SIG-M5 (cell line): ENCODE measurements at regions not wholly inside any gene's neighbourhood (a gene's known extent, or its start where the extent isn't known, plus 50 kb on each side); places are given as distances from the start of the nearest gene placed in this dataset.
"Not testable (repeated sequence)": the region's sequence is repeated elsewhere in the genome, so short reads cannot be mapped to it uniquely, and the experiment has no call there.

ENCODE experiments used
- DNase-seq: peaks from one replicate; lab custom pipeline; 2025; lab: John Stamatoyannopoulos, UW

- no peak for DNase-seq
Observed at GRCh38 chr5:145574889-145575573, 260.1 kb downstream of the PRELID2 start.

GRCh38 chr5:145568581-145568980 is 266.6 kb downstream of the PRELID2 start:
- no peak for DNase-seq

- DNase-seq: no peak
Observed at GRCh38 chr5:145562931-145563330, 272.2 kb downstream of the PRELID2 start.

GRCh38 chr5:145558288-145558687 is 276.9 kb downstream of the PRELID2 start:
- DNase-seq: no peak

GRCh38 chr5:145557345-145557744 is 277.8 kb downstream of the PRELID2 start:
- DNase-seq: no peak

GRCh38 chr5:145554399-145554798 is 280.7 kb downstream of the PRELID2 start:
- DNase-seq: no peak

- DNase-seq: no peak
Observed at GRCh38 chr5:145553177-145553576, 282.0 kb downstream of the PRELID2 start.

GRCh38 chr5:145551714-145552113 is 283.4 kb downstream of the PRELID2 start:
- no peak for DNase-seq

- no peak for DNase-seq
Observed at GRCh38 chr5:145548097-145548496, 287.0 kb downstream of the PRELID2 start.

GRCh38 chr5:145544401-145544800 is 290.7 kb downstream of the PRELID2 start:
- DNase-seq: no peak

- DNase-seq: no peak
Observed at GRCh38 chr5:145543968-145544367, 291.2 kb downstream of the PRELID2 start.

- no peak for DNase-seq
Observed at GRCh38 chr5:145540375-145540774, 294.8 kb downstream of the PRELID2 start.

GRCh38 chr5:145539201-145539600 is 295.9 kb downstream of the PRELID2 start:
- no peak for DNase-seq

- no peak for DNase-seq
Observed at GRCh38 chr5:145536133-145536532, 299.0 kb downstream of the PRELID2 start.

- DNase-seq: no peak
Observed at GRCh38 chr5:145531038-145531734, 304.0 kb downstream of the PRELID2 start.

GRCh38 chr5:145521523-145521922 is 313.6 kb downstream of the PRELID2 start:
- DNase-seq: no peak

- no peak for DNase-seq
Observed at GRCh38 chr5:145521066-145521465, 314.1 kb downstream of the PRELID2 start.

GRCh38 chr5:145520335-145520734 is 314.8 kb downstream of the PRELID2 start:
- DNase-seq: no peak

- not testable (repeated sequence) for DNase-seq
Observed at GRCh38 chr5:145517588-145517987, 317.6 kb downstream of the PRELID2 start.

- no peak for DNase-seq
Observed at GRCh38 chr5:145511351-145511750, 323.8 kb downstream of the PRELID2 start.

GRCh38 chr5:145510769-145511168 is 324.4 kb downstream of the PRELID2 start:
- DNase-seq: no peak

- no peak for DNase-seq
Observed at GRCh38 chr5:145510324-145510723, 324.8 kb downstream of the PRELID2 start.

- no peak for DNase-seq
Observed at GRCh38 chr5:145509336-145510136, 325.6 kb downstream of the PRELID2 start.
